ENCODE measurements at regions not wholly inside any gene's neighbourhood (a gene's known extent, or its start where the extent isn't known, plus 50 kb on each side); places are given as distances from the start of the nearest gene placed in this dataset.

DNA sequence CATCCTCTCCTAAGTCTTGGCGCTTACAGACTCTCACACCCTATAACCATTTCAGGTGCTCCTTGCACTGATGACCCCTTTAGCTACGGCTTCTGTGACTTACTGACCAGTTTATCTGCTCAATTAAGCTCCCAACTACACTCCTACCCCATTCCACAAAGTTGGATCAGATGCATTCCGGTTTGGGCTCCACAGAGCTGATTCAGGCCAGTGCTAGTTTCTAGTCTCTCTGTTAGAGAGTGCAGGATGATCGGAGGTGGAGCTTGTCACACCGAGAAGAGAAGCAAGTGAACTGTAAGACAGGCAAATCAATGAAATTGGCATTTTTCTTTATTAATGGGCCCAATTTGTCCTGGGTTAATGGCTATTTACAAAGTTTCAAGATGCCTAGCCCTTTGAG, 436.8 kb upstream of the CADM1 start:
- no peaks in the 10 kb centered on the region for H3K4me1 ChIP-seq
- H3K27me3 ChIP-seq, result peaks cover 0 to 6% (median 6%) of the 10 kb centered on the region in 3 donors
- intact Hi-C loops (cut with DNase I; ENCODE audit: low total_unique reads) (no loop called here), in situ Hi-C loops (cut with MboI; ENCODE audit: low sequenced_read_pairs in 4 of 4) (no loop called here)
- TF ChIP-seq POLR2A (IDR thresholded peaks at IDR 0.05), result no peak
- TF ChIP-seq, protein P1, sequence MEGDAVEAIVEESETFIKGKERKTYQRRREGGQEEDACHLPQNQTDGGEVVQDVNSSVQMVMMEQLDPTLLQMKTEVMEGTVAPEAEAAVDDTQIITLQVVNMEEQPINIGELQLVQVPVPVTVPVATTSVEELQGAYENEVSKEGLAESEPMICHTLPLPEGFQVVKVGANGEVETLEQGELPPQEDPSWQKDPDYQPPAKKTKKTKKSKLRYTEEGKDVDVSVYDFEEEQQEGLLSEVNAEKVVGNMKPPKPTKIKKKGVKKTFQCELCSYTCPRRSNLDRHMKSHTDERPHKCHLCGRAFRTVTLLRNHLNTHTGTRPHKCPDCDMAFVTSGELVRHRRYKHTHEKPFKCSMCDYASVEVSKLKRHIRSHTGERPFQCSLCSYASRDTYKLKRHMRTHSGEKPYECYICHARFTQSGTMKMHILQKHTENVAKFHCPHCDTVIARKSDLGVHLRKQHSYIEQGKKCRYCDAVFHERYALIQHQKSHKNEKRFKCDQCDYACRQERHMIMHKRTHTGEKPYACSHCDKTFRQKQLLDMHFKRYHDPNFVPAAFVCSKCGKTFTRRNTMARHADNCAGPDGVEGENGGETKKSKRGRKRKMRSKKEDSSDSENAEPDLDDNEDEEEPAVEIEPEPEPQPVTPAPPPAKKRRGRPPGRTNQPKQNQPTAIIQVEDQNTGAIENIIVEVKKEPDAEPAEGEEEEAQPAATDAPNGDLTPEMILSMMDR (IDR thresholded peaks at IDR 0.05 in 4 of 5, conservative IDR thresholded peaks at IDR 0.05 in 1 of 5), result no peak
- H3K4me3 ChIP-seq, result no peak overlapping the region
- H3K27ac ChIP-seq, result no peak overlapping the region
- ATAC-seq (no peak), DNase-seq (no peak)
- H3K9me3 ChIP-seq, result no peaks in the 10 kb centered on the region
- H3K36me3 ChIP-seq, result no peaks in the 10 kb centered on the region

DNA sequence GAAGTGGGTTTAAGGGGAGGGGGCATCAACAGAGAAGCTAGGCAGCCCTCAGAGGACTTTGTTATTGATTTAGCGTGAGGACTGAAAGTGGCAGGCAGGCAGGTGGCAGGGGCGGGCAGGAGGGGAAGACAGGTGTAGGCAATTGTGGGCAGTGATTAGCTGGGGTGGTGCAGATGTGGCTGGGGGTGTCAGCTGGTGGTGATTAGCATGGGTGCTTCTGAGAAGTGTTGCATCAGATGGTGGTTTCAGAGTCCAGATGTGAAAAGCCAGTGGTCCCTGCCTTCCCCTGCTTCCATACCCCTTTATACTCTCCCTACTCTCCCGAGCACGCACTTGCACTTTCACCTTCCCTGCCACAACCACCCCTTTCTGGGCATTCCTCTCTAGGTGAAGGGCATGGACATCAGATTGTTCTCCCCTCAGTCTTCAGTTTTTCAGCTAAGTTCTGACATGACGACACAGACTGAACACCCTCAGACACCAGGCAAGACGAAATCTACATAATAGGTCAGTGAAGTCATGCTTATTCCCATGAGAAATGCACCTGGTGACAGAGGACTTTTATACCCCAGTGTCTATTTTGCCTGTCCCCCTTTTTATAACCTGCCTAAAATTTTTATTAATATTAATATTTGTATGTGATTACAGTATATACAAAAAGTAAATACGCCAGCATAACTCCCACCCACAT, 435.7 kb upstream of the CADM1 start:
- ATAC-seq (no peak), DNase-seq (no peak)
- intact Hi-C loops (cut with DNase I; ENCODE audit: low total_unique reads) (no loop called here), in situ Hi-C loops (cut with MboI; ENCODE audit: low sequenced_read_pairs in 4 of 4) (no loop called here)
- no peaks in the 10 kb centered on the region for H3K36me3 ChIP-seq
- peaks cover 0 to 6% (median 6%) of the 10 kb centered on the region in 3 donors for H3K27me3 ChIP-seq
- no peaks in the 10 kb centered on the region for H3K4me1 ChIP-seq
- H3K27ac ChIP-seq, result no peak overlapping the region
- TF ChIP-seq, protein P1 (IDR thresholded peaks at IDR 0.05 in 4 of 5, conservative IDR thresholded peaks at IDR 0.05 in 1 of 5), result no peak
- TF ChIP-seq POLR2A (IDR thresholded peaks at IDR 0.05), result no peak
- no peaks in the 10 kb centered on the region for H3K9me3 ChIP-seq
- no peak overlapping the region for H3K4me3 ChIP-seq

DNA sequence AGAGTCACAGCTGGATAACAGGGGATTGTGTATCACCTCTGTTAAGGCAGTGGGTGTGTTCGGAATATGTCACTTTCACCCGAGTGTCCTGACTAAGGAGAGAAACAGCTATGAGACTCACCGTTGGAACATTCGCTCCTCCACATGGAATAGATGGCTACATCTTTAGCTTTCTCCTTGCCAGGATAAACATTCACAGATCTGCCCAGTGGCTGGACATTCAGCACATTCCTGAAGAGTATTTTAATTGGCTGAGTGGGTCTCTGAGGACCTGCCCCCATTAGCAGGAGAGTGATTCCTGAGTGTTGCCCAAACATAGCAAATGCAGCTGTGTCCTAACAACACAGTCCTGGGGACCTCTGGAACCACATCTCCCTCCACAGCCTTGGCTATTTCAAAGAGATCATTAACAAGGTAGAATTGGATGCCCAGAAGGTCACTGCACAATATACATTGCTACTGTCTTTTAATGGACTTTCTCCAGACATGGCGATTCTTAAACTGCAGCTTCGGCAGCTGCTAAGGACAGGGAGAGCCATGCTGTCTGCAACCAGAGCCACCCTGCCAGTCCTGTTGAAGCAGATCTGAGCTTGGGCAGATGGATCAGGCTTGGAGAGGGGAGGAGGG, 435.0 kb upstream of the CADM1 start:
- no peak for ATAC-seq
- no peak overlapping the region for H3K27ac ChIP-seq
- intact Hi-C loops (cut with DNase I; ENCODE audit: low total_unique reads) (no loop called here), in situ Hi-C loops (cut with MboI; ENCODE audit: low sequenced_read_pairs in 4 of 4) (no loop called here)
- DNase-seq, result peak in 1 of 2 donors; percentile 16
- TF ChIP-seq, protein P1 (IDR thresholded peaks at IDR 0.05 in 4 of 5, conservative IDR thresholded peaks at IDR 0.05 in 1 of 5), result no peak
- H3K9me3 ChIP-seq, result no peaks in the 10 kb centered on the region
- no peak overlapping the region for H3K4me3 ChIP-seq
- no peaks in the 10 kb centered on the region for H3K36me3 ChIP-seq
- peaks cover 0 to 6% (median 6%) of the 10 kb centered on the region in 3 donors for H3K27me3 ChIP-seq
- H3K4me1 ChIP-seq, result no peaks in the 10 kb centered on the region

DNA sequence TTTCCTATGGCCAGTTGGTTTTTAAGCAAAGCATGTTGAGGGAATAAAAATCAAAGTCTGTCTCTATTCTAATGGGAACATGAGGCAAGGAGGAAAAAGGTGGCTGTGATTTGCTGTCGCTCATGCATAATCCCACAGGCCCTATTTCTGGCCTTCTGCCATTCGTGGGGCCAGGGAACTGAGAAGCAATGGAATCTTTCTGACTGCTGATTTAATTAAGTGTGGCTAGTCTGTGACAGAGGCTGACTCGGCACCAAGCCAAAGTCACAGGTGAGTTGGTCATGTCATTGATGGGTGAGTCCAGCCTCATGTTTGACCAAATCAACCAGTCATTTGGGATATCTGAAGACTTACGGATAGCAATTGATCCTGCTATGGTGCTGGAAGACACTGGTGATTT, 429.3 kb upstream of the CADM1 start:
- in situ Hi-C loops (cut with MboI; ENCODE audit: low sequenced_read_pairs in 4 of 4), result no loop called here
- TF ChIP-seq, protein P1 (IDR thresholded peaks at IDR 0.05 in 4 of 5, conservative IDR thresholded peaks at IDR 0.05 in 1 of 5), result no peak
- TF ChIP-seq POLR2A (IDR thresholded peaks at IDR 0.05), result no peak
- DNase-seq (no peak), ATAC-seq (no peak)
- Histone ChIP-seq H3K27ac (no peak overlapping the region), H3K4me3 (no peak overlapping the region), H3K27me3 (no peaks in the 10 kb centered on the region), H3K9me3 (no peaks in the 10 kb centered on the region), H3K4me1 (peaks cover 0 to 4% of the 10 kb centered on the region in 2 donors), H3K36me3 (no peaks in the 10 kb centered on the region)
- intact Hi-C loops (cut with DNase I; ENCODE audit: low total_unique reads), result no loop called here

Data from gastrocnemius medialis (tissue), 4 donors.